ENCODE measurements at regions not wholly inside any gene's neighbourhood (a gene's known extent, or its start where the extent isn't known, plus 50 kb on each side); places are given as distances from the start of the nearest gene placed in this dataset.
"Not testable (repeated sequence)": the region's sequence is repeated elsewhere in the genome, so short reads cannot be mapped to it uniquely, and the experiment has no call there.

GRCh38 chr4:77450006-77450405 is 155.6 kb upstream of the CXCL13 start:
- no peaks in the 10 kb centered on the region for H3K36me3 ChIP-seq (ENCODE audit: control insufficient read depth in 1 of 2, insufficient read depth in 2 of 2, low read length in 1 of 2)
- WGBS, 2 donors = 15 to 18% methylated on average over 4 of the region's 4 CpGs
- no peak overlapping the region for H3K27ac ChIP-seq (ENCODE audit: low read depth in 1 of 2, low read length in 2 of 2)

GRCh38 chr4:77451530-77451929 is 154.1 kb upstream of the CXCL13 start:
- intact Hi-C loops (cut with DNase I) = no loop called here
- ATAC-seq (ENCODE audit: low FRiP score) (no peak), DNase-seq (no peak)
- Histone ChIP-seq H3K27ac (ENCODE audit: low read depth in 1 of 2, low read length in 2 of 2) (no peak overlapping the region), H3K4me1 (ENCODE audit: control insufficient read depth in 1 of 2, insufficient read depth in 2 of 2, low read length in 2 of 2) (peaks cover 0 to 4% of the 10 kb centered on the region in 2 donors), H3K9me3 (ENCODE audit: control insufficient read depth, low read length) (no peaks in the 10 kb centered on the region), H3K27me3 (ENCODE audit: control insufficient read depth in 1 of 2, insufficient read depth in 2 of 2, low read length in 1 of 2) (no peaks in the 10 kb centered on the region), H3K36me3 (ENCODE audit: control insufficient read depth in 1 of 2, insufficient read depth in 2 of 2, low read length in 1 of 2) (no peaks in the 10 kb centered on the region), H3K4me3 (ENCODE audit: low read length in 2 of 2) (no peak overlapping the region)
- WGBS, 2 donors = 0% methylated on average over 1 of the region's 1 CpG

More at GRCh38 chr4:77450006-77450405, 155.6 kb upstream of the CXCL13 start:
- no peaks in the 10 kb centered on the region for H3K27me3 ChIP-seq (ENCODE audit: control insufficient read depth in 1 of 2, insufficient read depth in 2 of 2, low read length in 1 of 2)
- DNase-seq (no peak), ATAC-seq (ENCODE audit: low FRiP score) (no peak)
- H3K9me3 ChIP-seq (ENCODE audit: control insufficient read depth, low read length) = no peaks in the 10 kb centered on the region
- intact Hi-C loops (cut with DNase I) = no loop called here
- no peak overlapping the region for H3K4me3 ChIP-seq (ENCODE audit: low read length in 2 of 2)
- peaks cover 4% of the 10 kb centered on the region in 2 donors for H3K4me1 ChIP-seq (ENCODE audit: control insufficient read depth in 1 of 2, insufficient read depth in 2 of 2, low read length in 2 of 2)

- not testable (repeated sequence) for H3K9me3 ChIP-seq (ENCODE audit: control insufficient read depth, low read length)
These were observed 153.5 kb upstream of the CXCL13 start for GRCh38 chr4:77452117-77452516.

GRCh38 chr4:77453911-77454310 is 151.7 kb upstream of the CXCL13 start:
- Histone ChIP-seq H3K4me3 (ENCODE audit: low read length in 2 of 2) (no peak overlapping the region), H3K27ac (ENCODE audit: low read depth in 1 of 2, low read length in 2 of 2) (no peak overlapping the region), H3K27me3 (ENCODE audit: control insufficient read depth in 1 of 2, insufficient read depth in 2 of 2, low read length in 1 of 2) (no peaks in the 10 kb centered on the region), H3K36me3 (ENCODE audit: control insufficient read depth in 1 of 2, insufficient read depth in 2 of 2, low read length in 1 of 2) (no peaks in the 10 kb centered on the region), H3K9me3 (ENCODE audit: control insufficient read depth, low read length) (no peaks in the 10 kb centered on the region), H3K4me1 (ENCODE audit: control insufficient read depth in 1 of 2, insufficient read depth in 2 of 2, low read length in 2 of 2) (peaks cover 0 to 2% of the 10 kb centered on the region in 2 donors)
- ATAC-seq (ENCODE audit: low FRiP score) (no peak), DNase-seq (no peak)
- intact Hi-C loops (cut with DNase I) = no loop called here
- 88 to 91% methylated on average over 1 of the region's 1 CpG for WGBS, 2 donors

More at GRCh38 chr4:77452117-77452516, 153.5 kb upstream of the CXCL13 start:
- H3K4me3 ChIP-seq (ENCODE audit: low read length in 2 of 2); ATAC-seq (ENCODE audit: low FRiP score); H3K36me3 ChIP-seq (ENCODE audit: control insufficient read depth in 1 of 2, insufficient read depth in 2 of 2, low read length in 1 of 2); intact Hi-C loops (cut with DNase I); H3K4me1 ChIP-seq (ENCODE audit: control insufficient read depth in 1 of 2, insufficient read depth in 2 of 2, low read length in 2 of 2); DNase-seq; H3K27ac ChIP-seq (ENCODE audit: low read depth in 1 of 2, low read length in 2 of 2); H3K27me3 ChIP-seq (ENCODE audit: control insufficient read depth in 1 of 2, insufficient read depth in 2 of 2, low read length in 1 of 2): not testable (repeated sequence)
- 65 to 69% methylated on average over 5 of the region's 5 CpGs for WGBS, 2 donors

- H3K4me1 ChIP-seq (ENCODE audit: control insufficient read depth in 1 of 2, insufficient read depth in 2 of 2, low read length in 2 of 2) = no peaks in the 10 kb centered on the region
- no peaks in the 10 kb centered on the region for H3K27me3 ChIP-seq (ENCODE audit: control insufficient read depth in 1 of 2, insufficient read depth in 2 of 2, low read length in 1 of 2)
- H3K36me3 ChIP-seq (ENCODE audit: control insufficient read depth in 1 of 2, insufficient read depth in 2 of 2, low read length in 1 of 2) = no peaks in the 10 kb centered on the region
- no peak for DNase-seq
- no peak for ATAC-seq (ENCODE audit: low FRiP score)
- 0 to 3% methylated on average over 1 of the region's 1 CpG for WGBS, 2 donors
- no peaks in the 10 kb centered on the region for H3K9me3 ChIP-seq (ENCODE audit: control insufficient read depth, low read length)
- no peak overlapping the region for H3K27ac ChIP-seq (ENCODE audit: low read depth in 1 of 2, low read length in 2 of 2)
- intact Hi-C loops (cut with DNase I) = no loop called here
- H3K4me3 ChIP-seq (ENCODE audit: low read length in 2 of 2) = no peak overlapping the region
These were observed 150.8 kb upstream of the CXCL13 start for GRCh38 chr4:77454858-77455257.

GRCh38 chr4:77464100-77464499 is 141.5 kb upstream of the CXCL13 start:
- H3K4me1 ChIP-seq (ENCODE audit: control insufficient read depth in 1 of 2, insufficient read depth in 2 of 2, low read length in 2 of 2); DNase-seq; H3K9me3 ChIP-seq (ENCODE audit: control insufficient read depth, low read length); H3K4me3 ChIP-seq (ENCODE audit: low read length in 2 of 2); H3K27ac ChIP-seq (ENCODE audit: low read depth in 1 of 2, low read length in 2 of 2); H3K36me3 ChIP-seq (ENCODE audit: control insufficient read depth in 1 of 2, insufficient read depth in 2 of 2, low read length in 1 of 2); ATAC-seq (ENCODE audit: low FRiP score); H3K27me3 ChIP-seq (ENCODE audit: control insufficient read depth in 1 of 2, insufficient read depth in 2 of 2, low read length in 1 of 2); intact Hi-C loops (cut with DNase I): not testable (repeated sequence)
- 88 to 92% methylated on average over 2 of the region's 2 CpGs for WGBS, 2 donors

GRCh38 chr4:77465271-77465670 is 140.3 kb upstream of the CXCL13 start:
- DNase-seq (no peak), ATAC-seq (ENCODE audit: low FRiP score) (no peak)
- 85 to 86% methylated on average over 2 of the region's 2 CpGs for WGBS, 2 donors
- intact Hi-C loops (cut with DNase I) = no loop called here
- no peak overlapping the region for H3K27ac ChIP-seq (ENCODE audit: low read depth in 1 of 2, low read length in 2 of 2)
- peaks cover 1% of the 10 kb centered on the region for H3K9me3 ChIP-seq (ENCODE audit: control insufficient read depth, low read length)
- no peaks in the 10 kb centered on the region for H3K36me3 ChIP-seq (ENCODE audit: control insufficient read depth in 1 of 2, insufficient read depth in 2 of 2, low read length in 1 of 2)
- no peaks in the 10 kb centered on the region for H3K27me3 ChIP-seq (ENCODE audit: control insufficient read depth in 1 of 2, insufficient read depth in 2 of 2, low read length in 1 of 2)
- no peaks in the 10 kb centered on the region for H3K4me1 ChIP-seq (ENCODE audit: control insufficient read depth in 1 of 2, insufficient read depth in 2 of 2, low read length in 2 of 2)
- no peak overlapping the region for H3K4me3 ChIP-seq (ENCODE audit: low read length in 2 of 2)

- intact Hi-C loops (cut with DNase I) = no loop called here
- Histone ChIP-seq H3K27ac (ENCODE audit: low read depth in 1 of 2, low read length in 2 of 2) (no peak overlapping the region), H3K9me3 (ENCODE audit: control insufficient read depth, low read length) (peaks cover 1% of the 10 kb centered on the region), H3K27me3 (ENCODE audit: control insufficient read depth in 1 of 2, insufficient read depth in 2 of 2, low read length in 1 of 2) (no peaks in the 10 kb centered on the region), H3K36me3 (ENCODE audit: control insufficient read depth in 1 of 2, insufficient read depth in 2 of 2, low read length in 1 of 2) (no peaks in the 10 kb centered on the region), H3K4me1 (ENCODE audit: control insufficient read depth in 1 of 2, insufficient read depth in 2 of 2, low read length in 2 of 2) (no peaks in the 10 kb centered on the region), H3K4me3 (ENCODE audit: low read length in 2 of 2) (no peak overlapping the region)
- DNase-seq = peak in 1 of 2 donors; percentile 57
- no peak for ATAC-seq (ENCODE audit: low FRiP score)
- 89 to 91% methylated on average over 8 of the region's 8 CpGs for WGBS, 2 donors
These were observed 139.2 kb upstream of the CXCL13 start for GRCh38 chr4:77466430-77466829.

GRCh38 chr4:77471821-77472495 is 133.7 kb upstream of the CXCL13 start:
- intact Hi-C loops (cut with DNase I) = no loop called here
- DNase-seq (no peak), ATAC-seq (ENCODE audit: low FRiP score) (no peak)
- WGBS, 2 donors = 83 to 86% methylated on average over 5 of the region's 5 CpGs
- Histone ChIP-seq H3K27ac (ENCODE audit: low read depth in 1 of 2, low read length in 2 of 2) (no peak overlapping the region), H3K4me1 (ENCODE audit: control insufficient read depth in 1 of 2, insufficient read depth in 2 of 2, low read length in 2 of 2) (no peaks in the 10 kb centered on the region), H3K4me3 (ENCODE audit: low read length in 2 of 2) (no peak overlapping the region), H3K9me3 (ENCODE audit: control insufficient read depth, low read length) (peaks cover 1% of the 10 kb centered on the region), H3K27me3 (ENCODE audit: control insufficient read depth in 1 of 2, insufficient read depth in 2 of 2, low read length in 1 of 2) (peaks cover 0 to 2% of the 10 kb centered on the region in 2 donors), H3K36me3 (ENCODE audit: control insufficient read depth in 1 of 2, insufficient read depth in 2 of 2, low read length in 1 of 2) (no peaks in the 10 kb centered on the region)
